ENCODE measurements at regions not wholly inside any gene's neighbourhood (a gene's known extent, or its start where the extent isn't known, plus 50 kb on each side); places are given as distances from the start of the nearest gene placed in this dataset.
"Not testable (repeated sequence)": the region's sequence is repeated elsewhere in the genome, so short reads cannot be mapped to it uniquely, and the experiment has no call there.

DNA sequence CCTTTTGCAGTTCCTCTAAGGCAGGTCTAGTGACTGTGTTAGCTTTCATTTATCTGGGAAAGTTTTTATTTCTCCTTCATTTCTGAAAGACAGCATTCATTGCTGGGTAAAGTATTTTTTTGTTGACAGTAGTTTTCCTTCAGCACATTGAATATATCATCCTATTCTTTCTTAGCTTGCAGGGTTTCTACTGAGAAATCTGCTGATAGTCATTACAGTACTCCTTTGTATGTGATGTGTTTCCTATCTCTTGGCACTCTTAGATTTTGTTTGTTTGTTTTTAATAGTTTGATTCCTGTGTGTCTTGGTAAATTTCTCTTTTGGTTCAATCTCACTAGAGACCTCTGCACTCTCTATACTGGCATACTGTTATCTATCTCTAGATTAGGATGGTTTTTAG is 1667.9 kb downstream of the SLITRK1 start:
- no peak for DNase-seq (ENCODE audit: low read depth)

DNA sequence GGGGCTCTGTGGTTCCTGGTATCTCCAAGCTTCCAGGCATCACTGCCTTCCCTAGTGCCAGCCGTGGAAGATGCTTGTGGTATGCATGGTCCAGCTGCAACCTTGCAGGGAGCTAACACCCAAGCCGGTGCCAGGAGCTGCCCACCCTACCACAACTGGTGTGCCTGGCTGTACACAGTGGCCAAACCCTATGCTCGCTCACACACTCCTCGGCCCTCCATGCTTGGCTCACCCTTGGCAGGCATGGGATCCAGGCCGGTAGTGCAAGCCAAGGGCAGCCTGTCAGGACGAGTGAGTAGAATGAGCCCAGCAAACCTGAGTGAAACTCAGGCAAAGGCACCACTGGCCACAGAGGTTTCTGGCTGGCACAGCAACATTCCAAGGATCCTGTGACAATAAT is 1676.0 kb downstream of the SLITRK1 start:
- DNase-seq (ENCODE audit: low read depth) = no peak

DNA sequence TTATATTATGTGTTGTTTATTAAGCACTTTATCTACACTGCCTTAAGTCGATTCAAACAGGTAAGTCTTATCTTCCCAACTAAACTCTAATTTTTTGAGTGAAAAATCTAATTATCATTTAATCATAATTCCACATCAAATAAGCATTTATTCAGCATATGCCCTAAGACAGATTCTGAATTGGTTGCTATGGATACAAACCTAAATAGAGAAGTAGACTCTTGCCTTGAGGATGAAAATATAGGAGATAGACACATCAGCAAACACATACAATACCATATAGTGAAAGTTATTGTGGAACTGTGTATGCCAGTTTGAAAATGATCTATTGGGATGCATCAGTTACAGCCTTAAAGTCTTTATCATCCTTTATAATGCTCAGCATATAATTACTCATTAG is 1679.9 kb downstream of the SLITRK1 start:
- no peak for DNase-seq (ENCODE audit: low read depth)

DNA sequence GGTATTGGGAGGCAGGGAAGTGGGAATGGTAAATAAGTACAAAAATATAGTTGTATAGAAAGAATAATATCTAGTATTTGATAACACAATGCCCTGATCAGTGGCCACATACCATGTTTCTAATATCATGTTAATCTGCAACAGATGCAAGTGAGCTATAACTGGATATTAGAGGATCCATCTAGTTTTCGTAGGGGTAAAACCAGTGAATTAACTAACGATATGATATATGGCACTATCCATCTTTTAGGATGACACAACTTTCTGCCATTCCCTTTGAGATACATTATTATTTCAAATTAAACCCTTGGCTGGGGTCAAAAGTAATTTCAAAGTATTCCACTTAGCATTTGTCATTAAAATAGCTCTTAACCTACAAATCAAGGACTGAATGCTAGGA is 1686.2 kb downstream of the SLITRK1 start:
- DNase-seq (ENCODE audit: low read depth) = no peak

DNA sequence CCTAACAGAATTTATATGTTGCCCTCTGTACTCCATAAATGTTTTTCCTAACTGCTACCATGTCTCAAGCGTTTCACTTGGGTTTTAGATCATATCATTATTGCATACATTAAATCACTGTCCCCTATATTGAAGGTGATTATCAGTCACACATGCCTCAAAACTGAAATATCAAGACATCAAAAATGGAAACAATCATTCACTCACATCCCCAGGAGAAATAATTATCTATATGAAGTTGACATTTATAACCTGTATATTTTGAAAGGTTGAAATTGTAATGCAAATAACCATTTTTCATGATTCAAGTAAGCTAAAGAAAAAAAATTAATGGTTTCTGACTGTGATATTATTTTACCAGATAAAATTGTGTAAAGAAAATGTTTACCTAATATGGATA is 1695.0 kb downstream of the SLITRK1 start:
- no peak for DNase-seq (ENCODE audit: low read depth)

DNA sequence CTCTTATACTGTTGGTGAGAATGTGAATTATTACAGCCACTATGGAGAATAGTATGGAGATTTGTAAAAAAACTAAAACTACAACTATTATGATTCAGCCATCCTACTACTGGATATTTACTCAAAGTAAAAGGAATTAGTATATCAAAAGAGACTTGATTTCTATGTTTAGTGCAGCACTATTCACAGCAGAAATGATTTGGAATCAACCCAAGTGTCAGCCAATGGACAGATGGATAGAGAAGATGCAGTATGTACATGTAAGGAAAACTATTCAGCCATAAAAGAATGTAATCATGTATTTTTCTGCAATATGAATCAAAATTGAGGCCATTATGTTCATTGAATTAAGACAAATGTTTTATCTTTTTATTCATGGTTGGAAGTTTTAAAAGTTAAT is 1705.5 kb downstream of the SLITRK1 start:
- DNase-seq (ENCODE audit: low read depth) = no peak

DNA sequence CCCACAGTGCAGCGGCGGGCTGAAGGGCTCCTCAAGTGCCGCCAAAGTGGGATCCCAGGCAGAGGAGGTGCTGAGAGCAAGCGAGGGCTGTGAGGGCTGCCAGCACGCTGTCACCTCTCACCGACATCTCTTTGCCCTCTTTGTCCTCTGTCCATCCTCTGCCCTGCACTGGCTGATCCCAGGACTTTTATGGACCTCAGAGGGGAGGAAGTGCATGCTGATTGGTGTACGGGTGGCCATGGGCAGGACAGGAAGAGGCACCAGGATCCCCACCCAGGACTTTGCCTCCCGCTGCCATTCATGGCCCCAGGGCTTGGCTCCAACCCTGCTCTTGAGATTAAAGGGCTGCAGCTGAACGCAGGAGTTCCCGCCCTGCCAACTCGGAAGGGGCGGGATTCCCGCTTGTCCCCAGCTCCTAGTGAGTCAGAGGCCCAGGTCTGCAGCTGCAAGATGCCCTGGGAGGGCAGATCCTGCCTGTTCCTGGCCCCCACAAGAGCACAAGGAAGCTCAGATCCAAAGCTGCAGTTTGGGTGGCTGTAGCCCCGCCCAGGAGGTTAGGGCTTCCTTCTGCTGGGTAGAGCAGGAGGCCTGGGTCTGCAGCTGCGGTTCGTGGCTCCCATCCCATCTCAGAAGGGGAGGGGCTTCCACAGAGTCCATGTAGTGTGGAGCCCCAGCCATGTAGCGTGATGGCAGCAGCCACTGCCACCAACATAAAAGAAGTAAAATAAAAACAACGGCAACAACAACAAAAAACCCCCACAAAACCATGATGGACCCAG is 1716.7 kb downstream of the SLITRK1 start:
- DNase-seq (ENCODE audit: low read depth) = no peak

DNA sequence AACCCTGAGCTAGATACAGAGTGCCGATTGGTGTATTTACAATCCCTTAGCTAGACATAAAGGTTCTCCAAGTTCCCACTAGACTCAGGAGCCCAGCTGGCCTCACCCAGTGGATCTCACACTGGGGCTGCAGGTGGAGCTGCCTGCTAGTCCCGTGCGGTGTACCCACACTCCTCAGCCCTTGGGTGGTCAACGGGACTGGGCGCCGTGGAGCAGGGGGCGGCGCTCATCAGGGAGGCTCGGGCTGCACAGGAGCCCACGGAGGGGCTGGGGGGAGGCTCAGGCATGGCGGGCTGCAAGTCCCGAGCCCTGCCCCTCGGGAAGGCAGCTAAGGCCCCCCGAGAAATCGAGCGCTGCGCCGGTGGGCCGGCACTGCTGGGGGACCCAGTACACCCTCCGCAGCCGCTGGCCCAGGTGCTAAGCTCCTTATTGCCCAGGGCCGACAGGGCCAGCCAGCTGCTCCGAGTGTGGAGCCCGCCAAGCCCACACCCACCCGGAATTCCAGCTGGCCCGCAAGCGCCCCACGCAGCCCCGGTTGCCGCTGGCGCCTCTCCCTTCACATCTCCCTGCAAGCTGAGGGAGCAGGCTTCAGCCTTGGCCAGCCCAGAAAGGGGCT is 1717.4 kb downstream of the SLITRK1 start:
- not testable (repeated sequence) for DNase-seq (ENCODE audit: low read depth)

DNA sequence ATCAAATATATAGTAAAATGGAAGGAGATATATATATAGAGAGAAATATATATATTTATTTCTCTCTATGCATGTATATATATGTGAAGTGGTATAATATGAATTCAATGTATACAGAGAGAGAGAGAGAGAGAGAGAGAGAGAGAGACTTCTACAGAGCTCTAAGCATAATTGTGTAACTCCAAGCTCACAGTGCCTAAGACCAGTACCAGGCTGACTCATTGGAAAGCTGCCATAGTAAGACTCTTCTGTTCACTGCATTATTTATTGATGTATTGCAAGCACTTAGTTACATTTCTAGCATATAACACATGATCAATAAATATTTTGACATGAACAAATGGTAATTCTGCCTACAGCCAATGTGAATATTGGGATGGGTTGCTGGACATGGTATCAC is 1734.7 kb downstream of the SLITRK1 start:
- DNase-seq (ENCODE audit: low read depth) = no peak

DNA sequence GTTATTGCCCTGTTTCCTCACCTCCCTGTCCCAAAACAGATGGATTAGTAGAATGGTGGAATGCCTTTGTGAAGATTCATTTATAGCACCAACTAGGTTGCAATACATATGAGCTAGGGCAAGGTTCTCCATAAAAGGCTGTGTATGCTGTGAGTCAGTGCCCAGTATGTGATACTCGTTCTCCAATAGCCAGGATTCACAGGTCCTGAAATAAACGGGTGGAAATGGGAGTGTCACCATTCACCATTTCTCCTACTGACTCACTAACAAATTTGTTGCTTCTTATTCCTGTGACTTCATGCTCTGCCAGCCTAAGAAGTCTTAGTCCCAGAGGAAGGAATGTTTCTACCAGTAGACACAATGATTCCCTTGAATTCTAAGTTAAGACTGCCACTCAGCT is 1745.4 kb downstream of the SLITRK1 start:
- DNase-seq (ENCODE audit: low read depth) = no peak

DNA sequence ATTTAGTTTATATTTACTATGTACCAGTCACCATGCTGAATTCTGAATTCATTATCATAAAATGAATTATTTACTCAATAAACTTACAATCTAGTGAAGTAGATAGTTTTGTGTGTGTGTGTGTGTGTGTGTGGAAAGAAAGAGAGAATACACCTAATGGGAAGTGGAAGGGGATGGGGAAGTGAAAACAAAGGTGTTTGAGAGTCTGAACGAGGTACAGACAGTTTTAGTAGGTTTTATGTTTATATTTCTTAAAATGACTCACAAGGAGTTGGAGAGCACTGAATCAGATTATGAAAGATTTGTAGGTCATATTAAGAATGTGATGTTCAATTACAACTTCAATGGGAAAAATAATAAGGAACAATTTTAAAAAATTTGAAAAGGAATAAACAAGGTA is 1753.0 kb downstream of the SLITRK1 start:
- no peak for DNase-seq (ENCODE audit: low read depth)

DNA sequence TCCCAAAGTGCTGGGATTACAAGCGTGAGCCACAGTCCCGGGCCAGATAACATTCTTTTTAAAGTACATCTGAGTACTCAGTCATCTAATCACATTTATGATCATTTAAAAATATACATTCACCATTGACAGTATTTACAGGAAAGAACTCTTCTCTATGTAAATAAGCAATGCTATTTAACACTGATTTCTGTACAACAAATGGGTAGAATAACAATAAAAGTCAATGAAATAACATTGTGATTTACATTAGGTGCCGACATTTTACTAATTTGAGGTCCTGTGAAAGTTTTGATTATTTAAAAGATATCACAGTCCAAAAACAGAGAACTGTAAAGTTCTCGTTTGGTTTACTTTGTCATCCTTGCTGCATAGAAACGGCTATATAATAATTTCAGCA is 1763.7 kb downstream of the SLITRK1 start:
- DNase-seq (ENCODE audit: low read depth) = no peak

DNA sequence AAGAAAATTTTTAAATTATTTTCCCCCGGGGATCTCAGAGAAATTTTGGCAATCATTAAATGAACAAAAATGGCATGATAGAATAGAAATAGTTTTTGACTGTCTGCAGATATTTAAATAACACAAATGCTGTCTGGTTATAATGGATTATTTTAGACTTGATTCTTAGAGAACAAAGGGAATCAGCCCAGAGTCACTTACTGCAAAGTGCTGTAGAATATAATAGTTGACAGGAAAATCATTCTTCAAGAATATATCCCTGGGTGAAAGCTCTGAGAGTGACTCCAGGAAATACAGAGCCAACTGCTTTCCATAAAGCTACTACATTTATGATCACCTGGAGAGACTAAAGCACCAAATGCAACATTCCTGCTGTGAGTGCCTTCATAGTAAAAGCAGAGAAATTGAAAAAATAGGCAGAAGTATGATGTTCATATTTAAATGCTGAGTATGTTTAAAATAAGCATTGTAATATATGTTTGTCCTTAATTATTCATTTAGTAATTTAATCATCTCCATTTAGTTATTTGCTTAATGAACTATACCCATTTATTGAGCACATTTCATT is 1765.8 kb downstream of the SLITRK1 start:
- no peak for DNase-seq (ENCODE audit: low read depth)

DNA sequence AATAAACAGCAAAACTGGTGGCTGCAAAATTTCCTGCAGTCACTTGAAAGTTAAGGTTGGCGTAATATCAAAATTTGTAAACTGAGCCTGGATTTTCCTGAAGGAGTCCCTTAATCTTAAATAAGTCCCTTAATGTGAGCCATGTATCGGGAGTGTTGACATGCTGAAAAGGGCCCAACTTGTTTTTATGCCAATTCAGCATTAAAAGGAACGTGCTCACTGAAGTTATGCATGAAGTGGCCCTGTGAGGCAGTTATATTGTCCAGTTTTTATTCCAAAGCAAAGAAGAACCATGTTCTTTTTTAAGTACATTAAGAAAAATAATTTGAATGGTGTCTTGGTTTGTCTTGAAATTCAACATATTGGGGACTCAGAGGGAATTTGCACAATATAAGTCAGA is 1766.9 kb downstream of the SLITRK1 start:
- DNase-seq (ENCODE audit: low read depth) = no peak

DNA sequence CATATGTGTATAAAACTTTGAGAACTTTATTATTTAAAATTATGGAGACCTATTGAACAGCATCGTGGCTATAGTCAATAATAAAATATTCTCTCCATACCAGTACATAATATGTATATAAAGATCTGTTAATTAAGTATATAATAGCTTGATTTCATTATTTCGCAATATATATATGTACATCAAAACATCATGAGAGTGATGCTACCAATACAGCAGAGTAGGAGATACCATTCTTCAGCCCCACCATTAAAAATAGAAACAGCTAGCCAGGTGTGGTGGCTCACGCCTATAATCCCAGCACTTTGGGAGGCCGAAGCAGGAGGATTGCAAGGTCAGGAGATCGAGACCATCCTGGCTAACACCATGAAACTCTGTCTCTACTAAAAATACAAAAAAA is 1755.3 kb upstream of the SPRY2 start:
- DNase-seq (ENCODE audit: low read depth) = no peak

DNA sequence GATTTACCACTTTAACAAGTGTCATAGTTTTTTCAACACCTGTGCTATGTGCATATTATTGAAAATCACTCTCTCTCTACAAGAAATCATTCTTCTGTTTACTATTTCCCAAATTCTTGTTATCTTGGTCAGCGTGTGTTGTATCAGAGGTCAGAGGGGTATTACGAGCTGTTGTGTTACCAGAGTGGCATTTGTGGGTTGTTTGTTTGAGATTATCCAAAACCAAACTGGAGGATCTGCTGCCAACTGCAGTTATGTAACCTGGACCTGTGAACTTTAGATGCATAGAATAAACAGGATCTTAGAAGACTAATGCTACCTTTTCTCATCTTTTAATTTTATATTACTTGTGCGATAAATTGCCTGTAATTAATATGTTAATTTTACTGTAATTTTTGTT is 1751.4 kb upstream of the SPRY2 start:
- no peak for DNase-seq (ENCODE audit: low read depth)

DNA sequence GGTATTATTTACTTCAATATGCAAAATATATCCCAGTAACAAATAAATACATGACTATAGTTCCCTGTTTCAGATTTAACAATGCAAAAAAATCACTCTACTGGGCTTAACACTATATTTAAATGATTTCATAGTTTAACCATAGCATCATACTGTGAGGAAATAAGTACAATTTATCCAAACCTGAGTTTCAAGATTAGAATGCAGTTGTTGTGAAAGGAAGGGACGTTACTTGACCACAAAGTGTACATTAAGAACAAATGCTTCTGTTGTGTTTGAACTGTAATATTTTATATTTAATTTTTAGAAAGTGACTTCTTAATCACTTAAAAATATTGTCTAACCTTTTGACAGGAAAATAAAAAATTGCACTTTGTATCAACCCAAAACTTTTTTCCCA is 1747.9 kb upstream of the SPRY2 start:
- no peak for DNase-seq (ENCODE audit: low read depth)

DNA sequence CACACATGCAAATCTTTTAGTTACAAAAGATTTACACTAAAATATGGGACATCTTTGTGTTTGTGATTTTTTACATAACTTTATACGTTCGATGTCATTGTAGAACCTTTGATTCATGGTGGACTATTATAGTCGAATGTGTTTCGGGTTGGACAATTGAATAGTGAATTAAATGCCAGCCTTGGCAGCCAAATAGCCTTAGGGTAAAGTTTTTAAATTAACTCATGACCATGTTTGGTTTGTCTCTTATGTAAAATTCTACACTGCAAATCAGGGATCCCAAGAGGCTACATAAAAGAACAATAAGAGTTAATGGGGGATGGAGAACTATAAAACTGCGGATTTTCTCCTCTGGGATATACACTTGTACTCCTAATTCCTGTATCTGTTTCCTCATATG is 1735.6 kb upstream of the SPRY2 start:
- DNase-seq (ENCODE audit: low read depth) = no peak

DNA sequence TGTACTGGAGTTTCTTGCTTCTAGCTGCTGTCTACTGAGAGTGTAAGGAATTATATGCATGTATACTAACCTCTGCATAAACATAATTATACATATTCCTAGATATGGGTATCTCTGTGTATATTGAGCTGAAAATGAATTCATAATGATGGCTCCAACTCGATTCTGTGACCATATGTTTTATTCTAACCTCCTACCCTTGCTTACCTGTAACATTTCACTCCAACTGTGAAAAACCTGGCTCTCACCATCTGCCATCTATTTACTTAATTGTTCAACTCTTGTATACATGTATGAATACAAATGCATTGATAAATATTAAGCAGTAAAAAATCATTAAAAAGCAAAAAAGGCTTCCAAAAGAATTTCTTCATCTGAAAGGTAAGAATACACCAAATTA is 1729.5 kb upstream of the SPRY2 start:
- DNase-seq (ENCODE audit: low read depth) = no peak

DNA sequence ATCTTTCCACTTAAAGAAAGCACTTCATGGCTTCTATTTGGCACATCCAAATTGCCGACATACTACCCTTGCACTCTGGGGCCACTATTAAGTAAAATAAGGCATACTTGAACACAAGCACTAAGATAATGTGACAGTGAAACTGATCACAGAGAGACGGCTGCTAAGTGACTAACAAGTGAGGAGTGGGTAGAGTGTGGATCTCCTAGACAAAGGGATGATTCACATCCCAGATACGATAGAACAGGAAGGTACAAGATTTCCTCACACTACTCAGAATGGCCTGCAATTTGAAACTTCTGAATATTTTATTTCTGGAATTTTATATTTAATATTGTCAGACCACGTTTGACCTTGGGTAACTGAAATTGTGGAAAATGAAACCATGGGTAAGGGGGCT is 1721.8 kb upstream of the SPRY2 start:
- DNase-seq (ENCODE audit: low read depth) = peak; percentile 4

DNA sequence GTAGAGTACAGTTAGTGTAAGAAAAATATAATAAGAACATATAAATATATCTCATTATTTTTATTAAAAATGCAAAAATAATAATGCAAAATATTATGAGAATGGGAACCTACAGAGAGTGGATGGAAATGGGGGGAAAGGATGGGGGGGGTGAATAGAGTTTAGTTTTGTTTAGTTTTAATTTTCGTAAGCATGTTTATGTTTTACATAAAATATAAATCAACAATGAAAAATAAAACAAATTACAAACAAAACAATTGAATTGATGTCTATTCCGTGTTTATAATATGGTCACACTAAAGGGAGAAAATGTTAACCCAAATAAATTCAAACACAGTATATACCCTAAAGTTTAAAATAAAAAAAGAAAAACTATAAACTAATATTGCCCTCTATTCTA is 1717.4 kb upstream of the SPRY2 start:
- no peak for DNase-seq (ENCODE audit: low read depth)

DNA sequence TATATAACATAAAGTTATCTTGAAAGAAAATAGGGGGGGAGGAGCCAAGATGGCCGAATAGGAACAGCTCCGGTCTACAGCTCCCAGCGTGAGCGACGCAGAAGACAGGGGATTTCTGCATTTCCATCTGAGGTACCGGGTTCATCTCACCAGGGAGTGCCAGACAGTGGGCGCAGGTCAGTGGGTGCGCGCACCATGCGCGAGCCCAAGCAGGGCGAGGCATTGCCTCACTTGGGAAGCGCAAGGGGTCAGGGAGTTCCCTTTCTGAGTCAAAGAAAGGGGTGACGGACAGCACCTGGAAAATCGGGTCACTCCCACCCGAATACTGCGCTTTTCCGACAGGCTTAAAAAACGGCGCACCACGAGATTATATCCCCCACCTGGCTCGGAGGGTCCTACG is 1704.4 kb upstream of the SPRY2 start:
- DNase-seq (ENCODE audit: low read depth) = not testable (repeated sequence)

DNA sequence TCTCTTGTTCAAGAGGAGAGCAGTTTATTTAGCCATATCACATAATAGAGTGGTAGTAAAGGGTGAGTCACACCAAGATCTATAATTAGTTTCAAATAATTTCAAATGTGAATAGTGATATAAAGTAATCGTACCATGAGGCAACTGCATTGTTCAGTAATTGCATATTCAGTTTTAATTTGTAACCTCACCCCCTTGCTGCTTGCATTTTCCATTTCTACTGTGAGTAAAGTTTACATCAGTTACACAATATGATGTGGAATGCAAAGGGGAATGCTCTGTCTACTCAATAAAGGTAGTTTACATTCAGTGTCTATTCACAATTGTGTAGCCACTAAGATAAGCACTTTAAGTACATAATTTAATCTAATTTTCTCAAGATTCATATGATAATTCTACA is 1695.7 kb upstream of the SPRY2 start:
- no peak for DNase-seq (ENCODE audit: low read depth)
